GM12874 (cell line): ENCODE measurements at regions not wholly inside any gene's neighbourhood (a gene's known extent, or its start where the extent isn't known, plus 50 kb on each side); places are given as distances from the start of the nearest gene placed in this dataset.

Experiments used
- CTCF ChIP-seq: IDR thresholded peaks from 2 replicates; pipeline ENCODE4 v1.5.1; 2011; ENCODE audit warnings: low read depth, mild to moderate bottlenecking, control low read depth, low read length, moderate library complexity; ENCODE audit not compliant: insufficient read depth

GRCh38 chr14:65847075-65847847 lies 434.7 kb downstream of the FUT8 start:
- TF ChIP-seq CTCF, result no peak

- TF ChIP-seq CTCF, result no peak
Measured at GRCh38 chr14:65849091-65849490, 436.6 kb downstream of the FUT8 start.

- no peak for TF ChIP-seq CTCF
Measured at GRCh38 chr14:65849558-65849957, 437.0 kb downstream of the FUT8 start.

DNA sequence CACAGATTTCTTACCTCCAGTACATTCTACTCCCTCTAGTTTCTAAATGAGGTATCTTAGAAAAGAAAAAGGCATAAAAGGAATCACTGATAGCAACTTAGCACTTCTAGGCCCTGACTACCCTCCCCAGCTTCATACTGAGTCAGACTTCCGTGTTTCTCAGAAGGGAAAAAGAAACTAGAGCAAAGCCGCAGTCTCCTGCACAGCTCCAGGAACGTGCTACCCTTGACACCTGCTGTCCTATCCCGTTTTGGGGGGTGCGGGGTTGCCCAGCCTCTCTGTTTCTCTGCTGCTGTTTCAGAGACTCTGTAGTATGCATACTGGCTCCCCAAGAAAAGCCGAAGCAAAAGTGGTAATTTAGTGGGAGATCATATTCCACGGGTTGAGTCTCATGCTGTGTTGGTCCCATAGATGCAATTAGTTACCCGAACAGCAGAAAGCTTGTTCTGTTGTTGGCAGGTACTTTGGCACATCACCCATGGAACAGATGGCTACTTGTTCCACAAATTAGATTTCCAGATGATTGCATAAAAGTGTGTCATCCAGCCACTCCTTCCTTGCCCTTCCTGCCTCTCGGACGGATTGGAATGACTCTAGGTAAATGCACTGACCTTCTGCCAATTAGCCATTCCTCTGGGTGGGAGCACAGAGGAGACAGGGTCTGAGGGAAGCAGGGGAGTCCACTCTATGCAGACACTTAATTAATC lies 438.1 kb downstream of the FUT8 start:
- TF ChIP-seq CTCF, result no peak

- TF ChIP-seq CTCF, result no peak
Measured at GRCh38 chr14:65852689-65853088, 440.2 kb downstream of the FUT8 start.

DNA sequence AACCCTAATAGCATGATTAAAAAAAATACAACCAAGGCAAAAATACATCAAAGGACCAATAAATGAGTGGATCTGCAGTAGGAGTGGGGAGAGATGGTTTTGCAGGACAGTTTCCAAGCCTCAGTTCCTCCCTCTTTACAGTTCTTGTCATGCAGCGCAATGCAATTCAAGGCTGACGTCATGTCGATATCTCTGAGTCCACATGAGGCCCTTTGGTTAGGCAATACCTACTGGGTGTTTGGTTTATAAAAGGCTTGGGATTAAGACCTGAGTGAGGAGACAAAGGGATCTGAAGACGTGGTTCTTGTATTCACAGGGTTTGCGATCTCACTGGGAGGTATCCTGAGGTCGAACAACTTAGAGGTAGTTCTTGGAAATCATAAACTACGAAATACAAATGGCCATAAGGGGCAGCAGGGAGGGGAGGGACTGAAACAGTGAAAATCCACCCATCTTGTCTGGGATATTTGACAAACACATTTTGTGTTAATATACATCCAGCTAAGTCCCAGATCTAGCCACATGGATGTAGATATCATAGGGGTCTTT lies 441.0 kb downstream of the FUT8 start:
- TF ChIP-seq CTCF, result no peak

GRCh38 chr14:65854215-65854614 lies 441.7 kb downstream of the FUT8 start:
- no peak for TF ChIP-seq CTCF
